Chondrocyte (in vitro differentiated cells): ENCODE measurements at regions not wholly inside any gene's neighbourhood (a gene's known extent, or its start where the extent isn't known, plus 50 kb on each side); places are given as distances from the start of the nearest gene placed in this dataset.

Source experiments
- DNase-seq: peaks from one replicate; pipeline ENCODE4 v3.0.0; 2021; ENCODE audit warnings: mixed read lengths, low spot score
- H3K27ac Mint-ChIP-seq: one replicate; pipeline ENCODE4 v1.8.0; 2021; ENCODE audit warnings: mild to moderate bottlenecking, moderate library complexity, mixed read lengths; ENCODE audit not compliant: unreplicated experiment
- H3K27me3 Mint-ChIP-seq: 2 replicates; pipeline ENCODE4 v1.8.0; 2021; ENCODE audit warnings: low read depth, mixed read lengths
- H3K36me3 Mint-ChIP-seq: 2 replicates; pipeline ENCODE4 v1.8.0; 2021; ENCODE audit warnings: low read depth, mixed read lengths
- H3K4me1 Mint-ChIP-seq: 2 replicates; pipeline ENCODE4 v1.8.0; 2021; ENCODE audit warnings: low read depth, mild to moderate bottlenecking, mixed read lengths
- H3K4me3 Mint-ChIP-seq: one replicate; pipeline ENCODE4 v1.8.0; 2021; ENCODE audit warnings: mild to moderate bottlenecking, moderate library complexity, mixed read lengths; ENCODE audit not compliant: unreplicated experiment
- H3K9me3 Mint-ChIP-seq: 2 replicates; pipeline ENCODE4 v1.8.0; 2021; ENCODE audit warnings: low read depth, mixed read lengths
- TF ChIP-seq, protein P1 (sequence below): fragments of 200-600 bp; sonication (generic); IDR thresholded peaks from 2 replicates; pipeline ENCODE4 v1.5.0; 2021; ENCODE audit warnings: antibody characterized with exemption, mild to moderate bottlenecking, moderate library complexity

GRCh38 chr14:95379634-95380033 is 59.9 kb upstream of the CLMN start:
- Mint-ChIP-seq H3K36me3 (peaks cover 7% of the 10 kb centered on the region), H3K27ac (no peak overlapping the region), H3K27me3 (peaks cover 6% of the 10 kb centered on the region), H3K4me3 (no peak overlapping the region), H3K4me1 (no peaks in the 10 kb centered on the region), H3K9me3 (peaks cover 24% of the 10 kb centered on the region)
- TF ChIP-seq, protein P1, sequence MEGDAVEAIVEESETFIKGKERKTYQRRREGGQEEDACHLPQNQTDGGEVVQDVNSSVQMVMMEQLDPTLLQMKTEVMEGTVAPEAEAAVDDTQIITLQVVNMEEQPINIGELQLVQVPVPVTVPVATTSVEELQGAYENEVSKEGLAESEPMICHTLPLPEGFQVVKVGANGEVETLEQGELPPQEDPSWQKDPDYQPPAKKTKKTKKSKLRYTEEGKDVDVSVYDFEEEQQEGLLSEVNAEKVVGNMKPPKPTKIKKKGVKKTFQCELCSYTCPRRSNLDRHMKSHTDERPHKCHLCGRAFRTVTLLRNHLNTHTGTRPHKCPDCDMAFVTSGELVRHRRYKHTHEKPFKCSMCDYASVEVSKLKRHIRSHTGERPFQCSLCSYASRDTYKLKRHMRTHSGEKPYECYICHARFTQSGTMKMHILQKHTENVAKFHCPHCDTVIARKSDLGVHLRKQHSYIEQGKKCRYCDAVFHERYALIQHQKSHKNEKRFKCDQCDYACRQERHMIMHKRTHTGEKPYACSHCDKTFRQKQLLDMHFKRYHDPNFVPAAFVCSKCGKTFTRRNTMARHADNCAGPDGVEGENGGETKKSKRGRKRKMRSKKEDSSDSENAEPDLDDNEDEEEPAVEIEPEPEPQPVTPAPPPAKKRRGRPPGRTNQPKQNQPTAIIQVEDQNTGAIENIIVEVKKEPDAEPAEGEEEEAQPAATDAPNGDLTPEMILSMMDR = no peak
- DNase-seq = no peak

DNA sequence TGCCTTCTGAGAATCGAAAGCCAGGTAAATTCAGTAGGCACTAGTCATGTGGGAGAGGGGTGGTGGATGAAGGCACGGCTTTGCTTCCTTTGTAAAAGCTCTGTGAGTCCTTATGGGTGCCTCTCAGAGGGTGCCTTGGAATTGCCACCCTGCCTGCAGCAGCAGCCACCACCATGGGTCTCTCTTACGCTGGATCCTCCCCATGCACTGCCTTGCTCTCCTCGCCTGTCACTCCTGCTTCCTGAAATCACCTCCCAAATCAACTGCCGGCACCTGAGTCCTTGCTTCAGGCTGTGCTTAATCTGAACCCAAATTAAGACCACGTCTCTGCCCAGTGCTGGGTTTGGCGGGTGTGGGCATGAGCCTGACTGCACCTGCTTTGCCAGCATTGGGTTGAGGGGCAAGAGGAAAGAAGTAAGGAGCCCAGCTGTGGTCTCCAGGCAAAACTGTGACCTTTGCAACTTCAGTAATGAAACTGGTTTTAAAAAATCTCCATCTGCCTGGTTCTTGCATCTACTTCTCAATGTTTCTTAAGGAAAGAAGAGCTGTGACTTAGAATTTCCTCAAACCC is 55.9 kb upstream of the CLMN start:
- Mint-ChIP-seq H3K27me3 (peaks cover 13% of the 10 kb centered on the region), H3K27ac (no peak overlapping the region), H3K9me3 (peaks cover 18% of the 10 kb centered on the region), H3K4me3 (no peak overlapping the region), H3K36me3 (peaks cover 7% of the 10 kb centered on the region), H3K4me1 (no peaks in the 10 kb centered on the region)
- DNase-seq = no peak
- TF ChIP-seq, protein P1 = no peak

- no peak overlapping the region for H3K4me3 Mint-ChIP-seq
- no peak for DNase-seq
- peaks cover 13% of the 10 kb centered on the region for H3K27me3 Mint-ChIP-seq
Observed at GRCh38 chr14:95374239-95374997, 54.7 kb upstream of the CLMN start.

DNA sequence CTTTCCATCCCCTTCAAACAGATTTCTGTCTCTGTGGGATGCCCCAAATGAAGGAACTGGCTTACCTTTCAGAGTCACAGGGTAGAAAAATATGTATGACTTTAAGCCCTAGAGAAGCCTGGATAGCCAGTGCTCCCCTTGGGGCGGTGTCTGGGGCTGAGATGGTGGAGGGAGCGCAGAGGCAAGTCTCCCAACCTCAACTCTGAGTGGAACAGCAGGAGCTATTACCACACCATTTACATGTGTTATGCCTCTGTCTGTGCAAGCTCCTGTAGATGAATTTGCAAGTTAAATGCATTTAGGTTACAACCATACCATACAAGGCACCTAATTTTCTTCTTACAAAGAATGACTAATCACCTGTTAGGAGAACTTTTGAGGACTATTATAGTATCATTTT is 50.4 kb upstream of the CLMN start:
- TF ChIP-seq, protein P1 = no peak
- Mint-ChIP-seq H3K9me3 (no peaks in the 10 kb centered on the region), H3K4me3 (no peak overlapping the region), H3K27ac (no peak overlapping the region), H3K4me1 (peaks cover 8% of the 10 kb centered on the region), H3K27me3 (peaks cover 7% of the 10 kb centered on the region), H3K36me3 (no peaks in the 10 kb centered on the region)
- DNase-seq = no peak

More at GRCh38 chr14:95374239-95374997, 54.7 kb upstream of the CLMN start:
- TF ChIP-seq, protein P1 = no peak
- Mint-ChIP-seq H3K27ac (no peak overlapping the region), H3K9me3 (peaks cover 8% of the 10 kb centered on the region), H3K36me3 (peaks cover 1% of the 10 kb centered on the region), H3K4me1 (no peaks in the 10 kb centered on the region)
